Superior temporal gyrus (tissue), 1 donor: ENCODE measurements at regions not wholly inside any gene's neighbourhood (a gene's known extent, or its start where the extent isn't known, plus 50 kb on each side); places are given as distances from the start of the nearest gene placed in this dataset.
"Not testable (repeated sequence)": the region's sequence is repeated elsewhere in the genome, so short reads cannot be mapped to it uniquely, and the experiment has no call there.

Experiments
- DNase-seq: peaks from one replicate; pipeline ENCODE4 v3.0.0-alpha.2; 2016; ENCODE audit errors: extremely low spot score

- no peak for DNase-seq
These were observed 652.2 kb downstream of the DACH1 start for GRCh38 chr13:71214821-71215220.

- no peak for DNase-seq
These were observed 652.6 kb downstream of the DACH1 start for GRCh38 chr13:71214357-71214756.

- DNase-seq, result no peak
These were observed 653.7 kb downstream of the DACH1 start for GRCh38 chr13:71213252-71213821.

GRCh38 chr13:71210861-71211260, 656.1 kb downstream of the DACH1 start:
- no peak for DNase-seq

GRCh38 chr13:71209217-71209616, 657.8 kb downstream of the DACH1 start:
- no peak for DNase-seq

- DNase-seq, result not testable (repeated sequence)
These were observed 682.4 kb downstream of the DACH1 start for GRCh38 chr13:71184583-71184982.

GRCh38 chr13:71183352-71183751, 683.7 kb downstream of the DACH1 start:
- DNase-seq, result not testable (repeated sequence)

GRCh38 chr13:71171740-71172139, 695.3 kb downstream of the DACH1 start:
- DNase-seq, result no peak

GRCh38 chr13:71169180-71169579, 697.8 kb downstream of the DACH1 start:
- DNase-seq, result no peak

- DNase-seq, result no peak
These were observed 710.5 kb downstream of the DACH1 start for GRCh38 chr13:71156550-71156949.

GRCh38 chr13:71149498-71150363, 717.3 kb downstream of the DACH1 start:
- DNase-seq, result no peak

GRCh38 chr13:71149046-71149445, 718.0 kb downstream of the DACH1 start:
- no peak for DNase-seq

- DNase-seq, result no peak
These were observed 718.6 kb downstream of the DACH1 start for GRCh38 chr13:71148396-71148795.

GRCh38 chr13:71144883-71145282, 722.1 kb downstream of the DACH1 start:
- no peak for DNase-seq

- DNase-seq, result no peak
These were observed 729.9 kb downstream of the DACH1 start for GRCh38 chr13:71137101-71137500.

- no peak for DNase-seq
These were observed 742.8 kb downstream of the DACH1 start for GRCh38 chr13:71124230-71124629.

- DNase-seq, result no peak
These were observed 748.1 kb downstream of the DACH1 start for GRCh38 chr13:71118779-71119364.

GRCh38 chr13:71117920-71118319, 749.1 kb downstream of the DACH1 start:
- DNase-seq, result no peak

- no peak for DNase-seq
These were observed 751.7 kb downstream of the DACH1 start for GRCh38 chr13:71115301-71115700.

GRCh38 chr13:71096421-71096820, 770.6 kb downstream of the DACH1 start:
- DNase-seq, result no peak

- DNase-seq, result no peak
These were observed 776.0 kb downstream of the DACH1 start for GRCh38 chr13:71090990-71091389.

- no peak for DNase-seq
These were observed 777.9 kb downstream of the DACH1 start for GRCh38 chr13:71089056-71089455.

- DNase-seq, result no peak
These were observed 779.6 kb downstream of the DACH1 start for GRCh38 chr13:71087432-71087831.
